ENCODE measurements at regions not wholly inside any gene's neighbourhood (a gene's known extent, or its start where the extent isn't known, plus 50 kb on each side); places are given as distances from the start of the nearest gene placed in this dataset.

DNA sequence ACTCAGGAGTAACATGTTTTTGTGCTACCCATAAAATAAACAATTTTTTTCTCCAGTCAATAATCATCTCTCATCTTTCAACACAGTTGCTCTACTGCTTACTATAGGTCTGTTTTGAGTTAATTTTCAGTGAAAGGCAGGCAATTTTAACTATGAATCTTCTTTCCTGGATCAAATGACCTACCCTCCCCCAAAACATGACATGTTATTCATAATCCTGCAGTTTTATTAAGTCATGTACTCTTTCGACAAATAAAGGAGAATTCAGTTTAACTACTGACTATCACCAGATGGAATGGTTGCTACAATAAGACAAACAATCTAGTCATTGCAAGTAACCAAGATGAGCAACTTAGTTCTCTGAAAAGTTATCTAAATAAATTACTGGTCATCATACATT lies 106.0 kb upstream of the FAR2 start:
- no peaks in the 10 kb centered on the region for H3K9me3 ChIP-seq (ENCODE audit: low read length)
- no peaks in the 10 kb centered on the region for H3K27me3 ChIP-seq (ENCODE audit: insufficient read depth, low read length)
- no peaks in the 10 kb centered on the region for H3K79me2 ChIP-seq (ENCODE audit: insufficient read depth, low read length)
- H2AFZ ChIP-seq (ENCODE audit: low read length), result no peak overlapping the region
- H3K36me3 ChIP-seq (ENCODE audit: insufficient read depth, low read length), result no peaks in the 10 kb centered on the region
- no peaks in the 10 kb centered on the region for H4K20me1 ChIP-seq (ENCODE audit: insufficient read depth, low read length)
- H3K9me2 ChIP-seq (ENCODE audit: low read depth, low read length), result no peaks in the 10 kb centered on the region
- H3K27ac ChIP-seq (ENCODE audit: low read depth, low read length, poor library complexity, severe bottlenecking), result no peak overlapping the region
- no peak overlapping the region for H3K4me2 ChIP-seq (ENCODE audit: low read length)
- H3K4me1 ChIP-seq (ENCODE audit: insufficient read depth, low read length, severe bottlenecking), result no peaks in the 10 kb centered on the region
- H3K4me3 ChIP-seq (ENCODE audit: low read depth, low read length, poor library complexity, severe bottlenecking), result no peak overlapping the region
- no peaks in the 10 kb centered on the region for H3F3A ChIP-seq (ENCODE audit: insufficient read depth, low read length)
- H3K9ac ChIP-seq (ENCODE audit: low read length), result no peak overlapping the region
- TF ChIP-seq, protein P1, sequence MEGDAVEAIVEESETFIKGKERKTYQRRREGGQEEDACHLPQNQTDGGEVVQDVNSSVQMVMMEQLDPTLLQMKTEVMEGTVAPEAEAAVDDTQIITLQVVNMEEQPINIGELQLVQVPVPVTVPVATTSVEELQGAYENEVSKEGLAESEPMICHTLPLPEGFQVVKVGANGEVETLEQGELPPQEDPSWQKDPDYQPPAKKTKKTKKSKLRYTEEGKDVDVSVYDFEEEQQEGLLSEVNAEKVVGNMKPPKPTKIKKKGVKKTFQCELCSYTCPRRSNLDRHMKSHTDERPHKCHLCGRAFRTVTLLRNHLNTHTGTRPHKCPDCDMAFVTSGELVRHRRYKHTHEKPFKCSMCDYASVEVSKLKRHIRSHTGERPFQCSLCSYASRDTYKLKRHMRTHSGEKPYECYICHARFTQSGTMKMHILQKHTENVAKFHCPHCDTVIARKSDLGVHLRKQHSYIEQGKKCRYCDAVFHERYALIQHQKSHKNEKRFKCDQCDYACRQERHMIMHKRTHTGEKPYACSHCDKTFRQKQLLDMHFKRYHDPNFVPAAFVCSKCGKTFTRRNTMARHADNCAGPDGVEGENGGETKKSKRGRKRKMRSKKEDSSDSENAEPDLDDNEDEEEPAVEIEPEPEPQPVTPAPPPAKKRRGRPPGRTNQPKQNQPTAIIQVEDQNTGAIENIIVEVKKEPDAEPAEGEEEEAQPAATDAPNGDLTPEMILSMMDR (IDR thresholded peaks at IDR 0.05; ENCODE audit: low read length), result no peak
- no peak for TF ChIP-seq EZH2 (IDR thresholded peaks at IDR 0.05; ENCODE audit: borderline replicate concordance, low read length)

DNA sequence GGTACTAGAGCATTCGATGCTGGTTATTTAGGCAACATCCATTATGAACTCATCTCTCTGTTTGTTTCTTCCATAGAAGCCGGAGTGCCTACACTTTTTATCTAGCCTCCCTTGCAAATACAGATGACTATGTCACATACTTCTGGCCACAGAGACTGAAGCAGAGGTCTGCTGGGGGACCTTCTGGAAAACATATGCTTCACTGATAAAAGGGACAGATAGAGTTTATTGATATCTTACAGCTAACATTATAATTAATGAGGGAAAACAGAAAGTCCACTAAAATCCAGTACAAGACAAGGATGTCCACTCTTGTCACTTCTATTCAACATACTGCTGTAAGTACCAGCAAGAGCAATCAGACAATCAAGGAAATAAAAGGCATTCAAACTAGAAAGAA lies 104.3 kb upstream of the FAR2 start:
- H3K9me3 ChIP-seq (ENCODE audit: low read length), result no peaks in the 10 kb centered on the region
- H3K4me2 ChIP-seq (ENCODE audit: low read length), result no peak overlapping the region
- H3K36me3 ChIP-seq (ENCODE audit: insufficient read depth, low read length), result no peaks in the 10 kb centered on the region
- no peak overlapping the region for H3K4me3 ChIP-seq (ENCODE audit: low read depth, low read length, poor library complexity, severe bottlenecking)
- H2AFZ ChIP-seq (ENCODE audit: low read length), result no peak overlapping the region
- TF ChIP-seq, protein P1 (IDR thresholded peaks at IDR 0.05; ENCODE audit: low read length), result no peak
- TF ChIP-seq EZH2 (IDR thresholded peaks at IDR 0.05; ENCODE audit: borderline replicate concordance, low read length), result no peak
- no peaks in the 10 kb centered on the region for H3K4me1 ChIP-seq (ENCODE audit: insufficient read depth, low read length, severe bottlenecking)
- H4K20me1 ChIP-seq (ENCODE audit: insufficient read depth, low read length), result no peaks in the 10 kb centered on the region
- H3K9ac ChIP-seq (ENCODE audit: low read length), result no peak overlapping the region
- H3K79me2 ChIP-seq (ENCODE audit: insufficient read depth, low read length), result no peaks in the 10 kb centered on the region
- H3F3A ChIP-seq (ENCODE audit: insufficient read depth, low read length), result no peaks in the 10 kb centered on the region
- no peak overlapping the region for H3K27ac ChIP-seq (ENCODE audit: low read depth, low read length, poor library complexity, severe bottlenecking)
- H3K27me3 ChIP-seq (ENCODE audit: insufficient read depth, low read length), result no peaks in the 10 kb centered on the region
- no peaks in the 10 kb centered on the region for H3K9me2 ChIP-seq (ENCODE audit: low read depth, low read length)

DNA sequence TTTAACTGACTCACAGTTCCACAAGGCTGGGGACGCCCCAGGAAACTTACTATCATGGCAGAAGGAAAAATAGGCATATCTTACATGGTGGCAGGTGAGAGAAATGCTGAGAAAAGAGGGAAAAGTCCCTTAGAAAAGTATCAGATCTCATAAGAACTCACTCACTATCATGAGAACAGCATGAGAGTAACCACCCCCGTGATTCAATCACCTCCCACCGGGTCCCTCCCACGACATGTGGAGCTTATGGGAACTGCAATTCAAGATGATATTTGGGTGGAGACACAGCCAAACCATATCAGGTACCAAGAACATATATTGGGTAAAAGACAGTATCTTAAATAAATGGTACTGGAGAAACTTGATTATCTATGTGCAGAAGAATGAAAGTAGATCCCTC lies 100.3 kb upstream of the FAR2 start:
- no peaks in the 10 kb centered on the region for H3K9me3 ChIP-seq (ENCODE audit: low read length)
- H3K79me2 ChIP-seq (ENCODE audit: insufficient read depth, low read length), result no peaks in the 10 kb centered on the region
- H3K4me1 ChIP-seq (ENCODE audit: insufficient read depth, low read length, severe bottlenecking), result no peaks in the 10 kb centered on the region
- no peaks in the 10 kb centered on the region for H3K36me3 ChIP-seq (ENCODE audit: insufficient read depth, low read length)
- TF ChIP-seq, protein P1 (IDR thresholded peaks at IDR 0.05; ENCODE audit: low read length), result no peak
- no peak for TF ChIP-seq EZH2 (IDR thresholded peaks at IDR 0.05; ENCODE audit: borderline replicate concordance, low read length)
- H3K27ac ChIP-seq (ENCODE audit: low read depth, low read length, poor library complexity, severe bottlenecking), result no peak overlapping the region
- H3K4me3 ChIP-seq (ENCODE audit: low read depth, low read length, poor library complexity, severe bottlenecking), result no peak overlapping the region
- H3K4me2 ChIP-seq (ENCODE audit: low read length), result no peak overlapping the region
- H3K9ac ChIP-seq (ENCODE audit: low read length), result no peak overlapping the region
- no peaks in the 10 kb centered on the region for H3K9me2 ChIP-seq (ENCODE audit: low read depth, low read length)
- no peaks in the 10 kb centered on the region for H3K27me3 ChIP-seq (ENCODE audit: insufficient read depth, low read length)
- H4K20me1 ChIP-seq (ENCODE audit: insufficient read depth, low read length), result no peaks in the 10 kb centered on the region
- no peak overlapping the region for H2AFZ ChIP-seq (ENCODE audit: low read length)
- H3F3A ChIP-seq (ENCODE audit: insufficient read depth, low read length), result no peaks in the 10 kb centered on the region
